GM19025 (cell line): ENCODE measurements at regions not wholly inside any gene's neighbourhood (a gene's known extent, or its start where the extent isn't known, plus 50 kb on each side); places are given as distances from the start of the nearest gene placed in this dataset.
"Not testable (repeated sequence)": the region's sequence is repeated elsewhere in the genome, so short reads cannot be mapped to it uniquely, and the experiment has no call there.

ENCODE experiments used
- ATAC-seq: cut with Tn5 transposase; IDR thresholded peaks from one replicate; pipeline ENCODE4 v1.9.1; 2021; ENCODE audit warnings: mild to moderate bottlenecking, low read depth, moderate library complexity; ENCODE audit not compliant: unreplicated experiment

GRCh38 chr10:121340271-121340831 lies 257.9 kb downstream of the FGFR2 start:
- ATAC-seq, result no peak

DNA sequence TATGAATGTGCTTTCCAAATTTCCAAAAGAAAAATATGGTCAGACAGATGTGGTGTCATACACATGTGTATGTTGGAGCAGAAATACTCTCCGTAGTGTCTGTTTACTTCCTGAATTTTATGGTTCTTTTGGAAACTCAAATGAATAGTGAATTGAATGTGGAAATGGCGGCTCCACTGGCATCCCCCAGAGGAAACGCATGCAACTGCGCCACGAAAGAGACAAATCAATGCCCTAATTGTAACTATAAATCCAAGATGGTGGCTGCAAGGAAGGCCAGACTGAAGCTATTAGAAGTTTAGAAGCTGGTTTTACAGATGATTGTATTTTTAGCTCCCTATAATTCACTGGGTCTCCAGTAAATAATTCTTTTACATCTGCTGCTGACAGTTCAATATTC lies 246.7 kb downstream of the FGFR2 start:
- ATAC-seq, result no peak

GRCh38 chr10:121352231-121352855 lies 245.9 kb downstream of the FGFR2 start:
- ATAC-seq, result no peak

DNA sequence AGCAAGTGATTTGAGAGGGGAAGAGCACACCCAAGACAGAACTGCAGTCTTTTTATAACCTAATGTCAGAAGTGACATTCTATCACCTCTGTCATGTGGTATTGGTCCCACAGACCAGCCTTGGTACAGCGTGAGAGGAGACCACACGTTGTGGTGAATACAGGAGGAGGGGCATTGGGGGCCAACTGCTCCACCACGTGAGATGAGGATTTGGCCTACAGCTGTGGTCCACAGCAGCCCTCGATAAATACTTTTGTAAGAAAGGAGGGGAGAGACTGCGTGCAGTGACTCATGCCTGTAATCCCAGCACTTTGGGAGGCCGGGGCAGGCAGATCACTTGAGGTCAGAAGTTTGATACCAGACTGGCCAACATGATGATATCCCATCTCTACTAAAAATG lies 243.1 kb downstream of the FGFR2 start:
- ATAC-seq, result no peak

GRCh38 chr10:121356183-121356582 lies 242.1 kb downstream of the FGFR2 start:
- ATAC-seq, result no peak

GRCh38 chr10:121357401-121357800 lies 240.8 kb downstream of the FGFR2 start:
- ATAC-seq, result no peak

- no peak for ATAC-seq
Observed at GRCh38 chr10:121362026-121362425, 236.2 kb downstream of the FGFR2 start.

DNA sequence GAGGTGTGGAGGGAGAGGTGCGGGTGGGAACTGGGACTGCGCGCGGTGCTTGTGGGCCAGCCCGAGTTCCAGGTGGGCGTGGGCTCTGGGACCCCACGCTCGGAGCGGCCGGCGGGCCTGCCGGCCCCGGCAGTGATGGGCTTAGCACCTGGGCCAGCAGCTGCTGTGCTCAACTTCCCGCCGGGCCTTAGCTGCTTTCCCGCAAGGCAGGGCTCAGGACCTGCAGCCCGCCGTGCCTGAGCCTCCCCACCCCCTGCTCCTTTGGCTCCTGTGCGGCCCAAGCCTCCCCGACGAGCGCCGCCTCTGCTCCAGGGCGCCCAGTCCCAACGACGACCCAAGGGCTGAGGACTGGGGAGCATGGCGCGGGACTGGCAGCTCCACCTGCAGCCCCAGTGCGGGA lies 232.7 kb downstream of the FGFR2 start:
- no peak for ATAC-seq

DNA sequence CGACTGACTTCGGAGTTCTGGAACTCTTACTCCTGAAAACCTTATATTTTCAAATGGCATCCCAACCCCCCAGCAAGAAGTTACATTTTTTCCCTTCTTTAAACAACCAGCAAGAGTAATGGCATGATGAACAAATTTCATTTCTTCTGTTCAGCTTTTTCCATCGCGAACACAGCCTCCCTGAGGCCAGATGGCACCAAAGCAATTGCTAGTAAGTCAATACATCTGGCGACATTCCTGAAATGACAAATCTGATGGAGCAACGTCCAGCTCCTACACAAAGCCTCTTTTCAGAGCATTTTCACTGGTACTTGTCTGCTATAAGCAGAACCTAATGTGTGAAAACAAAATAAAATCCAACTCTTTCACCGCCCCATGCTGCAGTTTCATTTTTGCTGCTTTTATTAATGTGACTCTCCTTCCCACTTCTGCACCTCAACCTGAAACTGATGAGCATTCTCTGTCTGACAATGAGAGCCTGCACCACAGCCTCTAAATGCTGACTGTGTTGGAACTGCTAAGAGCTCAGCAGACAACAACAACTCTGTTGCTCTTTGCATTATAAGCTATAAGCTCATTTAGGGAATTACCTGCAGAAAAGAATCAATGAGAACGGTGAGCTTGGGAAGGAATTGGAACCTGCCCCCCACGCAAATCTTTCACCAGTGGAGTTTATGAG lies 229.8 kb downstream of the FGFR2 start:
- no peak for ATAC-seq

GRCh38 chr10:121369616-121370015 lies 228.6 kb downstream of the FGFR2 start:
- no peak for ATAC-seq

DNA sequence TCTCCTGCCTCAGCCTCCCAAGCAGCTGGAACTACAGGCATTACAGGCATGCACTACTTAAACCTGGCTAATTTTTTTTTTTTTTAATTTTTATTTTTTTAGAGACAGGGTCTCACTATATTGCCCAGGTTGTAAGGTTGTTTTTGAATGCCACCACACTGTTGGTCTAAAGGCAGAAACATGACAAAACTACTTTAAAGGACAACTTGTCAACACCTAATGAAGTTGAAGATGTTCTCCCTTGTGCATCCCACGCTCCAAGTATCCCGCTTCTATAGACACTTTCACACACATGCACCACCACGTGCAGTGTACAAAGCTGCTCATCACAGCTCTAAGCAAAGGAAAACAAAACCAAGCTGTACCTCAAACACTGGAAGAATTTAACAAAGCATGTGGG lies 226.4 kb downstream of the FGFR2 start:
- ATAC-seq, result no peak

- no peak for ATAC-seq
Observed at GRCh38 chr10:121373411-121373810, 224.8 kb downstream of the FGFR2 start.

GRCh38 chr10:121374121-121374520 lies 224.1 kb downstream of the FGFR2 start:
- no peak for ATAC-seq

DNA sequence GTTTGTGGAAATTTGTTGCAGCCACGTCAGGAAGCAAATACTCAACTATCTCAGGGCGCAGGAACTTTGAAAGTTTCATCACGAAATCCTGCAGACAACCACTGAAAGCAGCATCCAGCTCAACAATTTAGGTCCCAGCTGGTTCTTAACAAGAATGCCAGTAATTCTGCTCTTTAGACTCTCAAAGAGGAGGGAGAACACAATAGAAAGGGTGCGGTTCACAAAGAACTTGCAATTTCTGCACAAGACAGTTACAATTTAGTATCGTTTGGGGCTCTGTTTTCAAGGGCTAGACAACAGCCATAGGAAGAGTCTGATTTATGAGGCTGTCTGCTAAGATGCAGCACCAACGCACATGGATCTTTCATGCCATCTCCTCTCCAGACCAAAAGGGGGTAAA lies 223.1 kb downstream of the FGFR2 start:
- ATAC-seq, result no peak

DNA sequence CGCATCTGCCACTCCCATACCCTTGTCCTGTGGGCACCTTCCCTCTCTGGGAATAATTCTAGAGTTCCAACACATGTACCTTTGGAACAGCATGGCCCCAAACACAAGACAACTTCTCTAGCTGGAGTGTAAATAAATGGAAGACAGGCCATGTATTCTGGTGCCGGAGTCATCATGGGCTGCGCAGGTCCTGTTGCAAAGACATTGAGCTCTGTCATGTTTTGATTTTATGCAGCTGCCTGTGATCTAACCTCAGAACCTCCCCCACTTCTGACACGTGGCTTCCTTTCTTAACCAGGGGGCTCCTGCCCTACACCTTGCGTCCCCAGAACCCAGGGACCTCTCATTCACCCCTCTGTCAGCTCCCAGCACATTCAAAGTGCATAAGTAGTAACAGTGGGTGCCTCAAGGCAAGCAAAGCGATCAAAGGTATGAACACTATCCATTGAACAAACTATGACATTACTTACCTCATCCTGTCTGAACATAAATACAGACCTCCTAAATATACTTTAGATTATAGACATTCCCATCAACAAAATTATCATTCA lies 219.9 kb downstream of the FGFR2 start:
- no peak for ATAC-seq

GRCh38 chr10:121379013-121379412 lies 219.2 kb downstream of the FGFR2 start:
- ATAC-seq, result no peak

DNA sequence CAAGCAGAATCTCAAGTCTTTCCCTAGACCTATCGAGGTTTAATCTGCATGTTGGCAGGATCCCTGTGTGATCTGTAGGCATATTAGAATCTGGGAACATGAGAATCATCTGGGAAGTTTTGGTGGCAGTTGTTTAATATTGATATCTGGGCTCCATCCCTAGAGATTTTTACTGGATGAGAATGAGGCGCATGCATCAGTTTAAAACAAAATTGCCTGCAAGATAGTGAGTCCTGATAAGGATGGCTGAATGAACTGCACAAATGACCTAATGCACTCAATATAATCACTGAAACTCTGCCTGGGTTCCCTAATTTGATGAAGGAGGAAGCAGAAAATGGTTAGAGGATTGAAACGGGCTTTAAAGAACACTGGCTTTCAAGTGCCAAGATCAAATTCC lies 218.0 kb downstream of the FGFR2 start:
- no peak for ATAC-seq

- not testable (repeated sequence) for ATAC-seq
Observed at GRCh38 chr10:121382029-121382520, 216.2 kb downstream of the FGFR2 start.

DNA sequence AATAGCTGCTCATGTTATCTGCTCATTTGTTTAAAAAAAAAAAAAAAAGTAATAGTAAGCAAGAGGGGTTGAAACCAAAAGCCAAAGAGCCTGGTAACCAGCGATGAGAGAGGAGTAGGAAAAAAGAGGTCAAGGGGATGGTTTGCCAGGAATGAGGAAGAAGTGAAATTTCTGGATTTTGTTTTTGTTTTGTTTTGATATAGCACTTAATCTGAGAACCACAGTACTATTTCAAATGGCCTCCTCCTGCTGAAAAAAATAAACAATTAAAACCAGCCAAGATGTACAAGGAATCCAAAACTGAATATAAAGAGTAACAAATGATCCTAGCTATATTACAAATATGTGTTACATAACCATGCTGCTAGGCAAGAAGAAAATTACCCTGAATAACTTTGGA lies 213.1 kb downstream of the FGFR2 start:
- ATAC-seq, result no peak

DNA sequence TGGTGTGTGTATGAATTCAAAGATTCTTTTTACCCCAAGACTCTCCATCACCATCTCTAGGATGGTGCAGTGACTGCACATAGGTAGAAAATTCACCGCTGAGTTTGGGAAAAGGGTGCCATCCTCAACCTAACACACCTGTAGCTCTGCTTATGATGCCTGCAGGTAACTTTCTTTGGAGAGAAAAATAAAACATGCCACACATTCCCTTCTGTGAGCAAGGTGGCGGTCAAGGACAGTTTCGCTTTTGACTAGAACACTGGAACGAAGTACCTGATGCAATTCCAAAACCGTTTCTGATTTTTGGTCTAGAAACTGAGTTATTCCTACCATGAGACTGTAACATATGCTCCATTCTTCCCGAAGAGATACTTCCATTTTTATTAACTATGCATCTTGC lies 205.6 kb downstream of the FGFR2 start:
- no peak for ATAC-seq

DNA sequence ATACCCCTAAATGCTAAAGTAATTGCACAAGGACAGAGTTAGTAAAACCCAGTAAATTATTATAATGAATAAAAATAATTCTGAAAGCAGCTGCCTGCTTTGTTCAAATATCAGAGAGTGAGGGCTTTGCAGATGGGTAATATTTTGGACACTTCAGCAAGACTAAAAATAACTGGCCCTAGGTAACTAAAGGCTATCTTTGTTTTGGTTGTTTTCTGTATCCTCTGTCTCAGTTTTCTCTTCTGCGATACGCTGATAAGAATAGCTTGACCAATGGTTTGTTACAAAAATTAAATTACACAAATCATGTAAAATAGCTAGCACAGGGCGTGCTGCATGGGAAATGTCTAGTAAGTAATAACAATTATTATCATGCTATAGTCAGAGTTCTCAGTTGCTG lies 204.7 kb downstream of the FGFR2 start:
- no peak for ATAC-seq

DNA sequence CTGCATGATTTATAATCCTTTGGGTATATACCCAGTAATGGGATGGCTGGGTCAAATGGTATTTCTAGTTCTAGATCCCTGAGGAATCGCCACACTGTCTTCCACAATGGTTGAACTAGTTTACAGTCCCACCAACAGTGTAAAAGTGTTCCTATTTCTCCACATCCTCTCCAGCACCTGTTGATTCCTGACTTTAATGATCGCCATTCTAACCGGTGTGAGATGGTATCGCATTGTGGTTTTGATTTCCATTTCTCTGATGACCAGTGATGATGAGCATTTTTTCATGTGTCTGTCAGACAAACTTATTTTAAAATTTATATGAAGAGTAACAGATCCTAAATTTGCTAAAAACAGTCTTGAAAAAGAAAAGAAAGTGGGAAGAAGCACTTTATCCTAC lies 197.7 kb downstream of the FGFR2 start:
- not testable (repeated sequence) for ATAC-seq
